ENCODE measurements at regions not wholly inside any gene's neighbourhood (a gene's known extent, or its start where the extent isn't known, plus 50 kb on each side); places are given as distances from the start of the nearest gene placed in this dataset.

DNA sequence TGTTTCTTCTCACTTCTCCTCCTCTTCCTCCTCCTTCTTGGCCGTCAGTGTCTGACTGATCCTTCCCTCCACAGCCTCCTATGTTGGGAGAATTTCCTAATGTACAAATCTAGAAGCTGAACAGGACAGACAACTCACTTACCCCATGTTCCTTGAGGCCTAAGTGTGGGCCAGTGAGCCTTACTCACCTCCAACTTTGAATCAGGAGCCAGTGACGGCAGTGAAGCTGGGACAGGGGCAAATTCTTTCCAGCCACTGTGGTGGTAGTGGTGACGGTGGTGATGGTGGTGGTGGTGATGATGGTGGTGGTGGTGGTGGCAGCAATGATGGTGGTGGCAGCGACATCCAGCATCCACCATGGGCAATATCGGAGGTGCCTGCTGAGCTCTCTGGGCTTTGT lies 166.3 kb downstream of the FAM43A start:
- no peak overlapping the region for H3K9ac ChIP-seq (ENCODE audit: low read length)
- no peak overlapping the region for H3K27ac ChIP-seq (ENCODE audit: low read depth, low read length)
- no peaks in the 10 kb centered on the region for H3K4me1 ChIP-seq (ENCODE audit: control insufficient read depth, insufficient read depth, low read length)
- H3K36me3 ChIP-seq (ENCODE audit: control insufficient read depth, insufficient read depth, low read length), result no peaks in the 10 kb centered on the region
- H3K27me3 ChIP-seq (ENCODE audit: control insufficient read depth, insufficient read depth, low read length), result no peaks in the 10 kb centered on the region
- H3K4me3 ChIP-seq (ENCODE audit: low read length), result no peak overlapping the region

DNA sequence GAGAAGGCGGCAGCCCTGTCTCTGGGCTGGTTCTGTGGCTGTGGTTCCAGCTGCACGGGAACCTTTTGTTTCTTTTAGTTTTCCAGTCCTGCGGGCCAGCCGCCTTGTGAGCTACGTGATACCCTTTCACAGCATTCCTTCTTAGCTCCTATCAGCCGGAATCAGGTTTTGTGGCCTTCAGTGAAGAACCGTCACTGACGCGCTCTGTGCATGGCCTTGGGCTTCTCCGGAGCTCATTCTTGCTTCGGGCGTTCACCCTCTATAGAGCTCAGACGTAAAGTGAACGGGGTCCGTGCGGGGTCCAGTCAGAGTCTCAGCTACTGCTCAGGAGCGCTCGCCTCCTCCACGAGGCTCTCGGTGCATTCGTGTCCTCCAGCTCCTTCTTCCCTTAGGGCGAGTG lies 166.7 kb downstream of the FAM43A start:
- no peaks in the 10 kb centered on the region for H3K4me1 ChIP-seq (ENCODE audit: control insufficient read depth, insufficient read depth, low read length)
- no peak overlapping the region for H3K9ac ChIP-seq (ENCODE audit: low read length)
- no peak overlapping the region for H3K4me3 ChIP-seq (ENCODE audit: low read length)
- no peaks in the 10 kb centered on the region for H3K36me3 ChIP-seq (ENCODE audit: control insufficient read depth, insufficient read depth, low read length)
- no peaks in the 10 kb centered on the region for H3K27me3 ChIP-seq (ENCODE audit: control insufficient read depth, insufficient read depth, low read length)
- H3K27ac ChIP-seq (ENCODE audit: low read depth, low read length), result no peak overlapping the region

DNA sequence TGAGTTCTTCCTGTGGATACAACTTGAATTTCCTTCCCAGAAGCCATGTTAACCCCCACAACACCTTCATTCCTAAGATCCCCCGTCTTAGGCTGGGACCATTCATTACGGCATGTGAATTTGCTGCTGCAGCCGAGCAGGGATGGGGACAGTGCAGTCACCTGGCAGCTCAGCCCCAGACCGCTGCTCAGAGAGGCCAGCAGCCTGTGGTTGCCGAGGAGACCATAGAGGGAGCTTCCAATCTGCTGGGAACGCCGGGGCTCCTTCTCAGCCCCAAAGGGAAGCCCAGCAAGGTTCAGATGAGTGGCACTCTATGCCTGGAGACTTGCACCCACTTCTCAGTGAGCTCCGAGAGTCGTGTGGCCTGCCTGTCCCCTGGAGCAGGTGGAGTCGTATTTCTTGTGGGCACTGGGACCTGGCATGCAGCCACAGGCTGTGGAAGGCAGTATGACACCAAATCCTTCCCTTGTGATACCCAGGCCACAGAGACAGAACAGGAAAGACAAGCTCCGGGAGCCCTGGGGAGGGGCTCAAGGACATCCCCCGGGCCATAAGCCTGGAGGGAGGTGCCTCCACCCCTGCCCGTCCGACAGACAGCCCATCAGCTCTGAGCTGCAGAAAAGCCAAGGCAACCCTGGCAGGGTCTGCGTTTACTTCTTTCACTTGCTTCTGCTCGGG lies 167.3 kb downstream of the FAM43A start:
- H3K36me3 ChIP-seq (ENCODE audit: control insufficient read depth, insufficient read depth, low read length), result no peaks in the 10 kb centered on the region
- no peak overlapping the region for H3K9ac ChIP-seq (ENCODE audit: low read length)
- no peak overlapping the region for H3K27ac ChIP-seq (ENCODE audit: low read depth, low read length)
- H3K4me3 ChIP-seq (ENCODE audit: low read length), result no peak overlapping the region
- H3K27me3 ChIP-seq (ENCODE audit: control insufficient read depth, insufficient read depth, low read length), result no peaks in the 10 kb centered on the region
- no peaks in the 10 kb centered on the region for H3K4me1 ChIP-seq (ENCODE audit: control insufficient read depth, insufficient read depth, low read length)

GRCh38 chr3:194854206-194854605 lies 168.5 kb downstream of the FAM43A start:
- no peak overlapping the region for H3K27ac ChIP-seq (ENCODE audit: low read depth, low read length)
- no peak overlapping the region for H3K4me3 ChIP-seq (ENCODE audit: low read length)
- H3K9ac ChIP-seq (ENCODE audit: low read length), result no peak overlapping the region
- H3K4me1 ChIP-seq (ENCODE audit: control insufficient read depth, insufficient read depth, low read length), result no peaks in the 10 kb centered on the region
- H3K27me3 ChIP-seq (ENCODE audit: control insufficient read depth, insufficient read depth, low read length), result no peaks in the 10 kb centered on the region
- no peaks in the 10 kb centered on the region for H3K36me3 ChIP-seq (ENCODE audit: control insufficient read depth, insufficient read depth, low read length)

GRCh38 chr3:194854659-194855390 lies 169.1 kb downstream of the FAM43A start:
- H3K9ac ChIP-seq (ENCODE audit: low read length), result no peak overlapping the region
- H3K36me3 ChIP-seq (ENCODE audit: control insufficient read depth, insufficient read depth, low read length), result no peaks in the 10 kb centered on the region
- H3K27ac ChIP-seq (ENCODE audit: low read depth, low read length), result no peak overlapping the region
- H3K4me1 ChIP-seq (ENCODE audit: control insufficient read depth, insufficient read depth, low read length), result no peaks in the 10 kb centered on the region
- H3K4me3 ChIP-seq (ENCODE audit: low read length), result no peak overlapping the region
- no peaks in the 10 kb centered on the region for H3K27me3 ChIP-seq (ENCODE audit: control insufficient read depth, insufficient read depth, low read length)

GRCh38 chr3:194856296-194856695 lies 170.6 kb downstream of the FAM43A start:
- H3K4me1 ChIP-seq (ENCODE audit: control insufficient read depth, insufficient read depth, low read length), result no peaks in the 10 kb centered on the region
- no peaks in the 10 kb centered on the region for H3K36me3 ChIP-seq (ENCODE audit: control insufficient read depth, insufficient read depth, low read length)
- no peak overlapping the region for H3K4me3 ChIP-seq (ENCODE audit: low read length)
- H3K27ac ChIP-seq (ENCODE audit: low read depth, low read length), result no peak overlapping the region
- no peak overlapping the region for H3K9ac ChIP-seq (ENCODE audit: low read length)
- H3K27me3 ChIP-seq (ENCODE audit: control insufficient read depth, insufficient read depth, low read length), result no peaks in the 10 kb centered on the region

GRCh38 chr3:194857469-194858113 lies 171.9 kb downstream of the FAM43A start:
- Histone ChIP-seq H3K4me3 (ENCODE audit: low read length) (no peak overlapping the region), H3K9ac (ENCODE audit: low read length) (no peak overlapping the region), H3K27me3 (ENCODE audit: control insufficient read depth, insufficient read depth, low read length) (no peaks in the 10 kb centered on the region), H3K27ac (ENCODE audit: low read depth, low read length) (no peak overlapping the region), H3K36me3 (ENCODE audit: control insufficient read depth, insufficient read depth, low read length) (no peaks in the 10 kb centered on the region), H3K4me1 (ENCODE audit: control insufficient read depth, insufficient read depth, low read length) (no peaks in the 10 kb centered on the region)

GRCh38 chr3:194858382-194858781 lies 172.7 kb downstream of the FAM43A start:
- no peak overlapping the region for H3K27ac ChIP-seq (ENCODE audit: low read depth, low read length)
- no peaks in the 10 kb centered on the region for H3K4me1 ChIP-seq (ENCODE audit: control insufficient read depth, insufficient read depth, low read length)
- H3K36me3 ChIP-seq (ENCODE audit: control insufficient read depth, insufficient read depth, low read length), result no peaks in the 10 kb centered on the region
- H3K27me3 ChIP-seq (ENCODE audit: control insufficient read depth, insufficient read depth, low read length), result no peaks in the 10 kb centered on the region
- H3K4me3 ChIP-seq (ENCODE audit: low read length), result no peak overlapping the region
- H3K9ac ChIP-seq (ENCODE audit: low read length), result no peak overlapping the region

GRCh38 chr3:194860725-194861124 lies 175.0 kb downstream of the FAM43A start:
- Histone ChIP-seq H3K4me3 (ENCODE audit: low read length) (no peak overlapping the region), H3K4me1 (ENCODE audit: control insufficient read depth, insufficient read depth, low read length) (no peaks in the 10 kb centered on the region), H3K27ac (ENCODE audit: low read depth, low read length) (no peak overlapping the region), H3K36me3 (ENCODE audit: control insufficient read depth, insufficient read depth, low read length) (no peaks in the 10 kb centered on the region), H3K9ac (ENCODE audit: low read length) (no peak overlapping the region), H3K27me3 (ENCODE audit: control insufficient read depth, insufficient read depth, low read length) (no peaks in the 10 kb centered on the region)

GRCh38 chr3:194861375-194861774 lies 175.7 kb downstream of the FAM43A start:
- no peak overlapping the region for H3K4me3 ChIP-seq (ENCODE audit: low read length)
- H3K4me1 ChIP-seq (ENCODE audit: control insufficient read depth, insufficient read depth, low read length), result no peaks in the 10 kb centered on the region
- no peaks in the 10 kb centered on the region for H3K36me3 ChIP-seq (ENCODE audit: control insufficient read depth, insufficient read depth, low read length)
- no peak overlapping the region for H3K9ac ChIP-seq (ENCODE audit: low read length)
- no peaks in the 10 kb centered on the region for H3K27me3 ChIP-seq (ENCODE audit: control insufficient read depth, insufficient read depth, low read length)
- H3K27ac ChIP-seq (ENCODE audit: low read depth, low read length), result no peak overlapping the region

DNA sequence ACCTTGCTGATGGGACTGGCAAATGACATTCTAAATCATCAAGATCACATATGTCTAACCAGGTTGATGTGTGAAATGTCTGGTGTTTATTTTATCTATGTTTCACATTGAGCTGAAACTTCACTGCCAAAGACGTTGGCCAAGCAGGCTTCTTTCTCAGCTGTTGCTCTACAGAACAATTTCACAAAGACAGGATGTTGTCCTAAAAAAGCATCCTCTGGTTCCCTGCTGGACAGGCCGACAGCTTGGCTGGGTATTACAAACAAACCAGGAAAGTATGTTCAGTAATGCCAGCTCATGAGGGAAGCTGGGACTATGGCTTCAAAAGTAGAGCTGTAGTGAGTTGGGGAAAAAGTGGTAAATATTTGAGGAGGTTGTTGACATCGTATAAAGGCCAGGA lies 179.4 kb downstream of the FAM43A start:
- no peaks in the 10 kb centered on the region for H3K27me3 ChIP-seq (ENCODE audit: control insufficient read depth, insufficient read depth, low read length)
- no peaks in the 10 kb centered on the region for H3K36me3 ChIP-seq (ENCODE audit: control insufficient read depth, insufficient read depth, low read length)
- no peak overlapping the region for H3K27ac ChIP-seq (ENCODE audit: low read depth, low read length)
- H3K9ac ChIP-seq (ENCODE audit: low read length), result no peak overlapping the region
- H3K4me3 ChIP-seq (ENCODE audit: low read length), result no peak overlapping the region
- no peaks in the 10 kb centered on the region for H3K4me1 ChIP-seq (ENCODE audit: control insufficient read depth, insufficient read depth, low read length)

GRCh38 chr3:194865615-194866014 lies 179.9 kb downstream of the FAM43A start:
- no peaks in the 10 kb centered on the region for H3K27me3 ChIP-seq (ENCODE audit: control insufficient read depth, insufficient read depth, low read length)
- H3K4me3 ChIP-seq (ENCODE audit: low read length), result no peak overlapping the region
- H3K36me3 ChIP-seq (ENCODE audit: control insufficient read depth, insufficient read depth, low read length), result no peaks in the 10 kb centered on the region
- no peak overlapping the region for H3K9ac ChIP-seq (ENCODE audit: low read length)
- H3K4me1 ChIP-seq (ENCODE audit: control insufficient read depth, insufficient read depth, low read length), result no peaks in the 10 kb centered on the region
- H3K27ac ChIP-seq (ENCODE audit: low read depth, low read length), result no peak overlapping the region

All from rectal smooth muscle tissue (tissue), 1 donor.